Activated T-cell treated with anti-CD3 and anti-CD28 coated beads for 48 hours (primary cell): ENCODE measurements at regions not wholly inside any gene's neighbourhood (a gene's known extent, or its start where the extent isn't known, plus 50 kb on each side); places are given as distances from the start of the nearest gene placed in this dataset.
"Not testable (repeated sequence)": the region's sequence is repeated elsewhere in the genome, so short reads cannot be mapped to it uniquely, and the experiment has no call there.

Experiments
- DNase-seq: peaks from one replicate; pipeline ENCODE4 v3.0.0-alpha.2; 2020; ENCODE audit warnings: low read depth

- no peak for DNase-seq
These were observed 944.0 kb upstream of the CITED2 start for GRCh38 chr6:140318408-140318807.

DNA sequence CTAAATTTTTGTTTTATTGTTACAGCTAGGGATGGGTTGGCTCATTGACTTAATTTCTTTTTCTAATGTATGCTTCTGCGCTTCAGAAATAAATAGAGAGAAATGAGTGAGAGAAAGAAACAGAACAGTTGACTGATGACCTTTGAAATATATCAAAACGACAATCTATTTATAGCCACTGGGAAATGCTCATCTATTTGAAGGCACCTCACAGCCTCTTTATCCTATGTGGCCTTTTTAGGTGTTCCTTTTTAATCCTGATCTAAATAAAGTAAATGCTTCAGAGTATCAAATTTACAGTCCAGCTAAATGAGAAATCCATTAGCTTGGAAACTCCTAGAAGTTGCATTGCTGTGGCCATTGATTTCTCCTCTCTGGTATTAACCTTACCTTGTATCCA lies 943.5 kb upstream of the CITED2 start:
- no peak for DNase-seq

GRCh38 chr6:140316966-140317365 lies 942.5 kb upstream of the CITED2 start:
- no peak for DNase-seq

DNA sequence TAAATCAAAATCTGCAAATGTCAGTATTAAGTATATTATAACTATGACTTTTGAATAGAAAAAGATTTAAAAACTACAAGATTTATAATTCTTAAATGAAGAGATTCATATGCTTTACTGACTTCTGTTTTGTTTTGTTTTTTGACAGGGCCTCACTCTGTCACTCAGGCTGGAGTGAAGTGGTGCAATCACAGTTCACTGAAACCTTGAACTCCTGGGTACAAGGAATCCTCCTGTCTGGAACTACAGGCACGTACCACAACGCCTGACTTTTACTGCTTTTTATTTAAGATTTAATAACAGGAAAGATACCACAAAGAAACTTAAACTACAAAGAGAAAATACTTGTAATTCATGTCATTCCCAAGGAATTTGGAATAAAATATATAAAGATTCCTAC lies 940.2 kb upstream of the CITED2 start:
- DNase-seq = no peak

DNA sequence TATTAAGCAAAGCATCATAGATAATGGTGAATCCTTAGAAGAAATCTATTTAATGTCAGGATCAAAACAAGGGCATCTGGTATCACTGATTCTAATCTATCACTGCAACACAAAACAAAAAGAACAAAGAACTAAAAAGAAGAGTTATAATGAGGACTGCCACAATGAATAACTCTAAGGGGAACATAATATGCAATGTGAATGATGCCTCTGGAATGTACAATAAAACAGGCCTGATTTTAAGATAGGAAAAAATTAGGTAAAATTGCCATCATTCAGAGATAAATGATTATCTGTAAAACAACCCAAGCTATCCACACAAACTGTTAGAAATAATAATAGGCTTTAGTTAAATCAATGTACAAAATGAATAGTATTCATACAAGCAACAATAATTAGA lies 936.7 kb upstream of the CITED2 start:
- no peak for DNase-seq

- DNase-seq = no peak
These were observed 928.9 kb upstream of the CITED2 start for GRCh38 chr6:140303218-140303949.

- no peak for DNase-seq
These were observed 925.9 kb upstream of the CITED2 start for GRCh38 chr6:140300331-140300730.

- no peak for DNase-seq
These were observed 914.7 kb upstream of the CITED2 start for GRCh38 chr6:140289186-140289585.

DNA sequence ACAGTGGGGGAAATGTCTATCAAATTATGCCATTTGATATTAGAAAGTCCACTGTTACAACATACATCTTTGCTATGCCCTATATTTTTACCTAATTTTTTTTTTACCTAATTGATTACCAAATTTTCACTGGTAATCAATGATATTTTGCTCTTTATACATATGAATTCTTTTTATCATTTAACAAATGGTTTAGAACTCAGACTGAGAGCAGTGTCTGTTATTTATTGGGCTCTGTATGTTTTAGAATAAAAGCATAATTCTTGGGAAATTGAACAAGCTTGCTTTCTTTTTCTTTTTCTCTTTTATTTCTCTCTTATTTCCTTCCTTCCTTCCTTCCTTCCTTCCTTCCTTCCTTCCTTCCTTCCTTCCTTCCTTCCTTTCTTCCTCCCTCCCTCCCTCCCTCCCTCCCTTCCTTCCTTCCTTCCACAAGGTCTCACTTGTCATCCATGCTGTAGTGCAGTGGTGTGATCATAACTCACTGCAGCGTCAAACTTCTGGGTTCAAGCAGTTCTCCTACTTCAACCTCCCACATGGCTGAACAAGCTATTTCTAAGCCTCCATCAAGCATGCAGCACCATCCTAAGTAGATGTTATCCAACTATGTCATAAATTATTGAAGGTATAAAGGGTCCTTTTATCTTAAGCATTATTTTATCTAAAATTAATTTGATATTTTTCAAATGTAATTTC lies 911.7 kb upstream of the CITED2 start:
- no peak for DNase-seq

DNA sequence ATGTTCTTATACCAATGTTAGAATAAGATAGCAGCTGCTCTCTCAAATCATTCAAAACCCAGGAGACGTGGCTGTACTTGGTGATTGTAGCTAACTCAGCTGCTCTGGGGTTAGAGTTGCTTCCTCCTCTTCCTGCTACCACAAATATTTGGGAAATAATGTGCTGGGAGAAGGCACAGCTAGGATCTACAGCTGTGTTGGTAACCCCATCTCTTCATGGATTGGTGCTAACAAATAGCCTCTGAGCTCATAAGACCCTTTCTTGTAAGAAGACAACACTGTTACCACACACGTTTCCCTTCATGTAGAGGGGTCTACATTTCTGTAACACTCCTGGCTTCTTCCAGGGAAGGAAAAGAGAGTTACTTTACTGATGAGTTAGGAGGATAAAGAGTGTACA lies 911.0 kb upstream of the CITED2 start:
- no peak for DNase-seq

DNA sequence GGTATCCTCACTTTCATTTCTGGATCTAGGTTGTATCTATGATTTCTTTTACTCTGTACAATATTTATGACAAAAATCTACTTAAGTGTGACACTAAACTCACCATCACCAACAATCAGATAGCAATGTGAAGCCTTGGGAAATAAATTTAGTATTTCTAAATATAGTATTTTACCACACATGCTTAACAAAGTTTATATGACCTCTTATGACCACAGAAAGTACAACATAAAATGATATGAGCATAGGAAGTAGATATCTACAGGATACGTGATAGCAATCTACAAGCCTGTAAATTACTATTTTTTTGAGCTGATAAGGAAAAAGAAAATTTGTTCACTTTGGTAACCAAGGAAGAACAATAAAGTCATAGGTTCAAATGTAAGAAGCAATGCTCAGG lies 910.4 kb upstream of the CITED2 start:
- no peak for DNase-seq

GRCh38 chr6:140283197-140283596 lies 908.7 kb upstream of the CITED2 start:
- no peak for DNase-seq

- no peak for DNase-seq
These were observed 907.3 kb upstream of the CITED2 start for GRCh38 chr6:140281767-140282166.

GRCh38 chr6:140281236-140281635 lies 906.8 kb upstream of the CITED2 start:
- no peak for DNase-seq

DNA sequence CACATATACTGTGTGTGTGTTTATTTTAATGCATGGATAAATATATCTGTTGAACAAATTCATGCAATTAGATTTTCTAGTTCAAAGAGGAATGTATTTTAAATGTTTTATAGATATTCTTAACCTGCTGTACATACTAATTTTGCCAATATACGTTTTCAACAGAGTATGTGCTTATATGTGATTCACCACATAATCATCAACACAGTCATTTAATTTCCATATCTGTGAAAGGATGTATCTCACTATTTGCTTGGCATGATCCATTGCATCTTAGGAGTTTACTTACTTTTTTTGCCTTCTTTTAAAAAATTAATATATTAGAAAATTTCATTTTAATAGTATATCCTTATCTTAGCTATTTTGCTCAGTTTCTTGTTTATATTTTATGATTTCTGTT lies 902.3 kb upstream of the CITED2 start:
- no peak for DNase-seq

DNA sequence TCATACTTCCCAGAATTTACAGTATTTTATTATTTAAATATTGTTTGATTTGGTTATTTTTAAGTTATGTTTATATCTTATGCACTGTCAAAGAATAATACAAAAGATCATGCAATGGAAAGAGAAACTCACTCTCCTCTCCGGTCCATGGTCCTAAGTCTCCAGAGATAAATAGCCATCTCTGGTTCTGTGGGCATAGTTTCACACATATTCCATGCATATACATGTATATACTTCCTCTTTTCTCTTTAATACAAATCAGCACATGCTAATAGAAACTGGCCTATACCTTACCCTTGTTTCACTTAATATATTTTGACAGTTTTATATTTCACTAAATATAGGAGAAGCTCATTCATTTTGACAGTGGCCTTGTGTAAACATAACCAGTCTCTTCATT lies 901.7 kb upstream of the CITED2 start:
- DNase-seq = no peak

DNA sequence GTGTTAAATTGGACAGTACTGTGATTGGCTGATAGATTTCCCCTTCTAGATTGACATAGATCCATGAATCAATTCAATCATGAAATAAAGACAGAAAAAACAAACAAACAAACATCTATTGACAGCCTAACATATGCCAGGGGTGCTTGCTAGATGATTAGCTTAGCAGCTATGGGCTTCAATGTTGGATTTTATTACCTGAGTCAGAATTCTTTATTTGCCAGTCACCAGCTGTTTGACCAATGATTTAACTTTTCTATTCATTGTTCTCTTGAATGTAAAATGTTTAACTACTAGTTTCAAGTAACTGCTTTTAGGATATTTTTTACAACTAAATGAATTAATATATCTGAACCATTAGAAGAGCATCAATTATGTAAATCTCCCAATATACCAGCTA lies 901.3 kb upstream of the CITED2 start:
- no peak for DNase-seq

DNA sequence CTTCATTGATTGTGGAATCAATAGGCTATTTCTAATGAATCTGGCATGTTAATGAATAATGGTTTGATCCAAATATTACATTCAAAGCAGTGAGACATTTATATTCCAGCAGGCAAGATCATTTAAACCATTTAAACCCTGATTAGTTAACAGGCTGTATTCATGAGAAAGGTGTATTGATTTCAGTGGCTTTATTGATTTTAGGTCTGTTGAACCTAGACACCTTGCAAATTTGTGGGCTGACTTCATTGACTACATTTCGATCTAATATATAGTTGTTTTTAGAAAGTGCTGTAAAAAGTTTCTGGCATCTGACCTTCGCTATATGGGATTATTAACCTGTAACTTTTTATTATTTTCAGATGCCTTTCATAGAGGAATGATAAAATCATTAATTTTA lies 900.1 kb upstream of the CITED2 start:
- no peak for DNase-seq

GRCh38 chr6:140271759-140272377 lies 897.4 kb upstream of the CITED2 start:
- no peak for DNase-seq

- DNase-seq = no peak
These were observed 895.2 kb upstream of the CITED2 start for GRCh38 chr6:140269591-140270165.

DNA sequence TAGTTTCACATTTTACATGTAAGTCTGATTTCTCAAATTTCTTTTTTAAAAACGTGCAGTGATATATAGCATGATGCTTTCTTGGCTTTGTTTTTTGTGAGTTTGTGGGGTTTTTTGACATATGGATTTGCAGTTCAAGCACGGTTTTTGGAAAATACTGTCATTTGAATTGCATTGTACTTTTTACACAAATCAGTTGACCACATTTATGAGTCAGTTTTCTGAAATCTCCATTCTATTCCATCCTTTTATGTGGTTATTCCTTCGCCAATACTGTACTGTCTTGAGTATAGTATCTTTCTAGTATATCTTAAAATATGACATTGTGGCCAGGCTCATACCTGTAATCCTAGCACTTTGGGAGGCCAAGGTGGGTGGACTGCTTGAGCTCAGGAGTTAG lies 890.0 kb upstream of the CITED2 start:
- no peak for DNase-seq

DNA sequence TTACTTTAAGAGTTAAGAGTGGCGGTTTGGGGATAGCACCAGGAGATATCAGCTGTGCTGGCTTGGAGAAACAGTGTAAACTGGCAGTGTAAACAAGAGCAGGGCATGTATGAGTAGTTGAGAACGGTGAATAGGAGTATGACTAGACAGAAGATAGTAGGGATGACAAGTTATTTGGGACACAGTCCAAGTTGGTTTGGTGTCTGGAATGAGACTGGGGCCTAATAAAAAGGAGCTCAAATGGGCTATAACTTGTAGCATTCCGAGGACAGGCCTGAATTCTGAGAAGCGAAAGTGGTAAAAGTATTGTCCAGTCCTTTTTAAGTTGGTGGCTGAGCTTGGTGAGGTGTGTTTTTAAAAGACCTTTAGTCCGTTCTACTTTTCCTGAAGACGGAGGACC lies 883.9 kb upstream of the CITED2 start:
- not testable (repeated sequence) for DNase-seq

GRCh38 chr6:140256248-140256647 lies 881.8 kb upstream of the CITED2 start:
- no peak for DNase-seq
